CD4-positive, alpha-beta T cell (primary cell): ENCODE measurements at regions not wholly inside any gene's neighbourhood (a gene's known extent, or its start where the extent isn't known, plus 50 kb on each side); places are given as distances from the start of the nearest gene placed in this dataset.
A peak's percentile ranks its signal among the peaks of the same experiment; 100 is the strongest.

ENCODE experiments used
- ATAC-seq: fragments of 200-7000 bp; cut with Tn5 transposase; one replicate; pipeline ENCODE4 v1.10.0; 2022; ENCODE audit warnings: mild to moderate bottlenecking; ENCODE audit not compliant: poor library complexity
- CTCF ChIA-PET: fragments of 350-600 bp; sonication (Branson Sonifier 250); formaldehyde crosslinking; loops from one replicate; lab custom pipeline; 2021; ENCODE audit warnings: antibody characterized with exemption, inconsistent platforms; lab: Charles Lee
- POLR2A ChIA-PET: fragments of 350-600 bp; sonication (Branson Sonifier 250); formaldehyde crosslinking; loops from one replicate; lab custom pipeline; 2021; ENCODE audit warnings: antibody characterized with exemption, inconsistent platforms; lab: Charles Lee
- DNase-seq, 14 experiments: peaks; one replicate each; pipeline ENCODE4 v3.0.0-alpha.2; 2013 to 2020; ENCODE audit warnings: mixed read lengths in 2 of 14
- H3K27ac ChIP-seq, 2 donors: one replicate each; pipeline versions ENCODE4 v1.5.1 to v1.7.0; 2013; ENCODE audit warnings: low read length in 2 of 2, low read depth in 1 of 2, mild to moderate bottlenecking in 1 of 2
- H3K27me3 ChIP-seq, 2 experiments: 1 replicate in 1 of 2; 2 replicates in 1 of 2; pipeline versions ENCODE4 v1.6.1 to v1.7.0; 2013; ENCODE audit warnings: low read length in 2 of 2, control low read depth in 1 of 2, mild to moderate bottlenecking in 1 of 2, moderate library complexity in 1 of 2; ENCODE audit not compliant: insufficient read depth in 2 of 2, control insufficient read depth in 1 of 2
- H3K36me3 ChIP-seq: one replicate; pipeline ENCODE4 v1.6.1; 2013; ENCODE audit warnings: low read length, control low read depth; ENCODE audit not compliant: insufficient read depth
- H3K4me1 ChIP-seq: one replicate; pipeline ENCODE4 v1.6.1; 2013; ENCODE audit warnings: low read length, control low read depth; ENCODE audit not compliant: insufficient read depth
- H3K4me3 ChIP-seq: one replicate; pipeline ENCODE4 v1.5.1; 2013; ENCODE audit warnings: mild to moderate bottlenecking, low read length, moderate library complexity
- H3K9me3 ChIP-seq, 2 experiments: 1 replicate in 1 of 2; 2 replicates in 1 of 2; pipeline versions ENCODE4 v1.6.1 to v1.7.0; 2013; ENCODE audit warnings: low read length in 2 of 2, mild to moderate bottlenecking in 2 of 2, control low read depth in 1 of 2, moderate library complexity in 1 of 2; ENCODE audit not compliant: control insufficient read depth in 1 of 2, insufficient read depth in 1 of 2
- H3K27ac Mint-ChIP-seq: one replicate; pipeline ENCODE4 v1.8.0; 2020; ENCODE audit warnings: mixed read lengths
- H3K27me3 Mint-ChIP-seq: one replicate; pipeline ENCODE4 v1.8.0; 2021; ENCODE audit warnings: mixed read lengths
- H3K36me3 Mint-ChIP-seq: one replicate; pipeline ENCODE4 v1.8.0; 2021; ENCODE audit warnings: low read depth, mixed read lengths
- H3K4me1 Mint-ChIP-seq: one replicate; pipeline ENCODE4 v1.8.0; 2021; ENCODE audit warnings: low read depth, mixed read lengths
- H3K4me3 Mint-ChIP-seq: one replicate; pipeline ENCODE4 v1.8.0; 2020; ENCODE audit warnings: mild to moderate bottlenecking, mixed read lengths
- H3K9me3 Mint-ChIP-seq: one replicate; pipeline ENCODE4 v1.8.0; 2020; ENCODE audit warnings: mixed read lengths
- intact Hi-C, 2 experiments: fragments of 100-400 bp; cut with DNase I in 1 of 2; cut with micrococcal nuclease in 1 of 2; formaldehyde crosslinking; loops; one replicate each; pipeline versions ENCODE4 v1.15.1 to v1.9.0; 2023 to 2025; cut with DNase I, micrococcal nuclease
- TF ChIP-seq, protein P1 (sequence below): fragments of 200-600 bp; IDR thresholded peaks from one replicate; pipeline ENCODE4 v1.8.0; 2022; ENCODE audit warnings: antibody characterized with exemption, mild to moderate bottlenecking

DNA sequence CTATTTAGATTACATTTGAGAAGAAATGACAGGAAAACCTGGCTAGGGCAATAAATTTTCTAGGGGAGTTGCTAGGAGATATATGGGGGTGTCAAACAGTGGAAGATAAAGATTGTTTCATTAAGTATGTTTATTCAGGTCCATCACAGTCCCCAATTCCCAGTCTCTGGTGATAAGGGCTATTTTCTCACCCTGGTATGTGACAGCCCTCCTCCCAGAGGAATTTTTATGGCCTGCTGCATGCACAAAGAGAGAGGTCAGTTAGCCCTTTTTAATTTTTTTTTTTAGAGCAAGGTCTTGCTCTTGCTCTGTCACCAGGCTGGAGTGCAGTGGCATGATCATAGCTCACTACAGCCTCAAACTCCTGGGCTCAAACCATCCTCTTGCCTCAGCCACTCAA is 53.6 kb upstream of the ATF7IP2 start:
- Histone ChIP-seq H3K9me3 (peaks cover 10 to 66% of the 10 kb centered on the region in 2 experiments), H3K27ac (no peak overlapping the region), H3K36me3 (no peaks in the 10 kb centered on the region), H3K27me3 (no peaks in the 10 kb centered on the region), H3K4me1 (peaks cover 72% of the 10 kb centered on the region), H3K4me3 (no peak overlapping the region)
- Mint-ChIP-seq H3K27me3 (no peaks in the 10 kb centered on the region), H3K27ac (peak overlapping the region; percentile 61), H3K9me3 (peaks cover 9% of the 10 kb centered on the region), H3K4me3 (no peak overlapping the region), H3K36me3 (peaks cover 35% of the 10 kb centered on the region), H3K4me1 (peaks cover 48% of the 10 kb centered on the region)
- no peak for ATAC-seq
- intact Hi-C loops: no loop called here
- TF ChIP-seq, protein P1, sequence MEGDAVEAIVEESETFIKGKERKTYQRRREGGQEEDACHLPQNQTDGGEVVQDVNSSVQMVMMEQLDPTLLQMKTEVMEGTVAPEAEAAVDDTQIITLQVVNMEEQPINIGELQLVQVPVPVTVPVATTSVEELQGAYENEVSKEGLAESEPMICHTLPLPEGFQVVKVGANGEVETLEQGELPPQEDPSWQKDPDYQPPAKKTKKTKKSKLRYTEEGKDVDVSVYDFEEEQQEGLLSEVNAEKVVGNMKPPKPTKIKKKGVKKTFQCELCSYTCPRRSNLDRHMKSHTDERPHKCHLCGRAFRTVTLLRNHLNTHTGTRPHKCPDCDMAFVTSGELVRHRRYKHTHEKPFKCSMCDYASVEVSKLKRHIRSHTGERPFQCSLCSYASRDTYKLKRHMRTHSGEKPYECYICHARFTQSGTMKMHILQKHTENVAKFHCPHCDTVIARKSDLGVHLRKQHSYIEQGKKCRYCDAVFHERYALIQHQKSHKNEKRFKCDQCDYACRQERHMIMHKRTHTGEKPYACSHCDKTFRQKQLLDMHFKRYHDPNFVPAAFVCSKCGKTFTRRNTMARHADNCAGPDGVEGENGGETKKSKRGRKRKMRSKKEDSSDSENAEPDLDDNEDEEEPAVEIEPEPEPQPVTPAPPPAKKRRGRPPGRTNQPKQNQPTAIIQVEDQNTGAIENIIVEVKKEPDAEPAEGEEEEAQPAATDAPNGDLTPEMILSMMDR: no peak
- CTCF ChIA-PET: no interaction called here
- POLR2A ChIA-PET: interaction anchor here (0.9 to 1.5 kb wide), 2 partner anchors 53 to 57 kb away, joined by 3 to 4 read pairs; partner anchors contain the start of gene ATF7IP2
- DNase-seq: no peak

- Histone ChIP-seq H3K4me1 (peaks cover 72% of the 10 kb centered on the region), H3K4me3 (no peak overlapping the region), H3K36me3 (no peaks in the 10 kb centered on the region), H3K27ac (no peak overlapping the region), H3K9me3 (peaks cover 6 to 61% of the 10 kb centered on the region in 2 experiments), H3K27me3 (no peaks in the 10 kb centered on the region)
- H3K27me3 Mint-ChIP-seq: no peaks in the 10 kb centered on the region
- ATAC-seq (no peak), DNase-seq (no peak)
- peaks cover 48% of the 10 kb centered on the region for H3K4me1 Mint-ChIP-seq
- TF ChIP-seq, protein P1: no peak
- H3K9me3 Mint-ChIP-seq: peaks cover 5% of the 10 kb centered on the region
- intact Hi-C loops: no loop called here
- H3K27ac Mint-ChIP-seq: peak overlapping the region; percentile 61
- no peak overlapping the region for H3K4me3 Mint-ChIP-seq
- ChIA-PET CTCF (no interaction called here), POLR2A (interaction anchor here (0.6 to 1.5 kb wide), 3 partner anchors 53 to 1228 kb away, joined by 3 to 4 read pairs (median 3); partner anchors contain the start of gene ATF7IP2)
- H3K36me3 Mint-ChIP-seq: peaks cover 30% of the 10 kb centered on the region
Observed at GRCh38 chr16:10332775-10333174, 53.1 kb upstream of the ATF7IP2 start.

DNA sequence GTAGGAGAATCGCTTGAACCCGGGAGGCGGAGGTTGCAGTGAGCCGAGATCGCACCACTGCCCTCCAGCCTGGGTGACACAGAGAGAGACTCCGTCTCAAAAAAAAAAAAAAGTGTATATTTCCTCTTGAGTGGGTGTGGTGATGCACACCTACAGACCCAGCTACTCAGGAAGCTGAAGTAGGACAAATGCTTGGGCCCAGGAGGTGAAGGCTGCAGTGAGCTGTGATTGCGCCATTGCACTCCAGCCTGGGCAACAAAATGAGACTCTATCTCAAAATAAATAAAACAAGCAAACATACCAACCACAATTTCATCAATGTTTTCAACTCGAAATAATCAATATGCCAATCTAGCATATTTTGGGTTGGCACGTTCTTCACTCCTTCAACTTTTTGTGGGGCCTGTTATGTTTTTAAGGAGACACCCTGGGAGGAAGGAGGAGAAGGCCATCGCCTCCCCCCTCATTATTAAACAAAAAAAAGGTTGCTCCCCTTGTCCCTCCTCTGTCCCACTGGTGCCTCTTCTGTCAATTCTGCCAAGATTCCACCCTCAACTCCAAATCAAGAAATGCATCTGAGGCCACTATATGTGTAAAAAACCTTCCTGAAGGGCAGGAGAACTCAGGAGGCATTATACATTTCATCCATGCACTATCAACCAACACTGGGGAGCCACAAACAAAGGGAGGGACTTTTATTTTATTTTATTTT is 52.4 kb upstream of the ATF7IP2 start:
- ChIA-PET CTCF (no interaction called here), POLR2A (interaction anchor here (0.6 to 1.5 kb wide), 3 partner anchors 52 to 1227 kb away, joined by 3 to 4 read pairs (median 3); partner anchors contain the start of gene ATF7IP2)
- Histone ChIP-seq H3K4me3 (no peak overlapping the region), H3K27me3 (no peaks in the 10 kb centered on the region), H3K9me3 (peaks cover 2 to 55% of the 10 kb centered on the region in 2 experiments), H3K27ac (peak overlapping the region in 1 of 2 donors; percentile 10), H3K4me1 (peaks cover 70% of the 10 kb centered on the region), H3K36me3 (no peaks in the 10 kb centered on the region)
- Mint-ChIP-seq H3K27me3 (no peaks in the 10 kb centered on the region), H3K4me3 (peak overlapping the region; percentile 3), H3K4me1 (peaks cover 54% of the 10 kb centered on the region), H3K9me3 (peaks cover 5% of the 10 kb centered on the region), H3K27ac (peak overlapping the region; percentile 61), H3K36me3 (peaks cover 25% of the 10 kb centered on the region)
- TF ChIP-seq, protein P1: no peak
- intact Hi-C loops: no loop called here
- DNase-seq: peak in 7 of 14 experiments; percentile 2 to 62 (median 27)
- peak; percentile 41 for ATAC-seq
